ENCODE measurements at regions not wholly inside any gene's neighbourhood (a gene's known extent, or its start where the extent isn't known, plus 50 kb on each side); places are given as distances from the start of the nearest gene placed in this dataset.

GRCh38 chr16:66193543-66194229 lies 172.8 kb upstream of the CDH5 start:
- DNase-seq, result no peak
- Mint-ChIP-seq H3K4me3 (no peak overlapping the region), H3K4me1 (ENCODE audit: low read depth) (peaks cover 20% of the 10 kb centered on the region), H3K27me3 (ENCODE audit: insufficient read depth) (peaks cover 20% of the 10 kb centered on the region), H3K9me3 (no peaks in the 10 kb centered on the region), H3K27ac (no peak overlapping the region), H3K36me3 (ENCODE audit: low read depth) (no peaks in the 10 kb centered on the region)
- TF ChIP-seq, protein P1, sequence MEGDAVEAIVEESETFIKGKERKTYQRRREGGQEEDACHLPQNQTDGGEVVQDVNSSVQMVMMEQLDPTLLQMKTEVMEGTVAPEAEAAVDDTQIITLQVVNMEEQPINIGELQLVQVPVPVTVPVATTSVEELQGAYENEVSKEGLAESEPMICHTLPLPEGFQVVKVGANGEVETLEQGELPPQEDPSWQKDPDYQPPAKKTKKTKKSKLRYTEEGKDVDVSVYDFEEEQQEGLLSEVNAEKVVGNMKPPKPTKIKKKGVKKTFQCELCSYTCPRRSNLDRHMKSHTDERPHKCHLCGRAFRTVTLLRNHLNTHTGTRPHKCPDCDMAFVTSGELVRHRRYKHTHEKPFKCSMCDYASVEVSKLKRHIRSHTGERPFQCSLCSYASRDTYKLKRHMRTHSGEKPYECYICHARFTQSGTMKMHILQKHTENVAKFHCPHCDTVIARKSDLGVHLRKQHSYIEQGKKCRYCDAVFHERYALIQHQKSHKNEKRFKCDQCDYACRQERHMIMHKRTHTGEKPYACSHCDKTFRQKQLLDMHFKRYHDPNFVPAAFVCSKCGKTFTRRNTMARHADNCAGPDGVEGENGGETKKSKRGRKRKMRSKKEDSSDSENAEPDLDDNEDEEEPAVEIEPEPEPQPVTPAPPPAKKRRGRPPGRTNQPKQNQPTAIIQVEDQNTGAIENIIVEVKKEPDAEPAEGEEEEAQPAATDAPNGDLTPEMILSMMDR (IDR thresholded peaks at IDR 0.05), result no peak

DNA sequence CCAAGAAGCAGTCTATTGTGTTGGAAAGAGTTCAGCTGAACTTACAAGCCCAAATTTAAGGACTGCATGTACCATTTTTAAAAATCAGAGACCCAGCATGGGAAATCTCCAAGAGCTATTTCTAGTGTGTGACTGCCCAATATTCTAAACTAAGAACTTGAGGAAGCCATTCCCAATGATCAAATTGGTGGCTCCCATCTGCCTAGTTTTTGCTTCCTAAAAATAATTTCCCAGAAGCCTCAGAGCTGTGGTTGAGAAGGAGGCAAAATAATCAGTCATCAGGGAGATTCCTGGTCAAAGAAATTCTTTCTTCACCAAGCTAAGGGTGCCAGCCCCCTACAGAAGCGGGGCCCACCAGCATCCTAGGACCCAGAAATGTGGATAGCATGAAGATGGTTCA lies 176.1 kb upstream of the CDH5 start:
- H3K27ac Mint-ChIP-seq, result no peak overlapping the region
- H3K27me3 Mint-ChIP-seq (ENCODE audit: insufficient read depth), result peaks cover 13% of the 10 kb centered on the region; the same call in 1 of the 2 replicates
- H3K4me3 Mint-ChIP-seq, result no peak overlapping the region
- H3K9me3 Mint-ChIP-seq, result no peaks in the 10 kb centered on the region
- TF ChIP-seq, protein P1 (IDR thresholded peaks at IDR 0.05), result no peak
- H3K4me1 Mint-ChIP-seq (ENCODE audit: low read depth), result peaks cover 21% of the 10 kb centered on the region
- H3K36me3 Mint-ChIP-seq (ENCODE audit: low read depth), result no peaks in the 10 kb centered on the region
- no peak for DNase-seq

- no peak overlapping the region for H3K27ac Mint-ChIP-seq
- no peaks in the 10 kb centered on the region for H3K36me3 Mint-ChIP-seq (ENCODE audit: low read depth)
These were observed 176.5 kb upstream of the CDH5 start for GRCh38 chr16:66189951-66190350.

GRCh38 chr16:66188917-66189725 lies 177.4 kb upstream of the CDH5 start:
- H3K4me3 Mint-ChIP-seq, result no peak overlapping the region
- H3K36me3 Mint-ChIP-seq (ENCODE audit: low read depth), result no peaks in the 10 kb centered on the region
- TF ChIP-seq, protein P1 (IDR thresholded peaks at IDR 0.05), result no peak
- peaks cover 13% of the 10 kb centered on the region; the same call in 1 of the 2 replicates for H3K27me3 Mint-ChIP-seq (ENCODE audit: insufficient read depth)
- DNase-seq, result no peak
- peaks cover 21% of the 10 kb centered on the region for H3K4me1 Mint-ChIP-seq (ENCODE audit: low read depth)
- H3K9me3 Mint-ChIP-seq, result no peaks in the 10 kb centered on the region
- no peak overlapping the region for H3K27ac Mint-ChIP-seq

More at GRCh38 chr16:66189951-66190350, 176.5 kb upstream of the CDH5 start:
- Mint-ChIP-seq H3K9me3 (no peaks in the 10 kb centered on the region), H3K27me3 (ENCODE audit: insufficient read depth) (peaks cover 13% of the 10 kb centered on the region; the same call in 1 of the 2 replicates), H3K4me3 (no peak overlapping the region), H3K4me1 (ENCODE audit: low read depth) (peaks cover 21% of the 10 kb centered on the region)
- TF ChIP-seq, protein P1 (IDR thresholded peaks at IDR 0.05), result no peak
- peak; percentile 45 for DNase-seq

DNA sequence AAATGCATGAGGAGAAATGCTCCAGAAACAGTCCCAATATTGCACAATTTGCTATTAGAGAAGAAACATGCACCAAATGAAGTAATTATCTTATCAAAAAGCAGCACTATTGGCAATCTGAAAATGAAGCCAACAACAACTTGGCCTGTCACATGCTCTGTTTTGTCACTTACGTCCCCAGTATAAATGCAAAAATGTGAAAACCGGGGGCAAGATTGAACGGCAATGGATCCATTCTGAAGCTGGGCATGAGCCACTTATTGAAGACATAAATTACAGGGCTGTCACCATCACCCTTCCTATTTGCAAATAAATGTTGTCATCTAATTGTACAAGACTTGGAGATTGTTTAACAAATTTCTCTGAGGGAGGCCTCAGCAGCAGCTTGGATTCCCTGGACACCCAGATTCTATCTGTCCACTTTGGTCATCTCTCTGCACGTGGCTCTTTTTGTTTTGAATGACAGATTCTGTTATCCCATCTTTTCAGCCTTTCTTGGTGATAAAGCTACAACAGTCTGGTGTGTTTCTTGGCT lies 180.2 kb upstream of the CDH5 start:
- DNase-seq, result no peak
- TF ChIP-seq, protein P1 (IDR thresholded peaks at IDR 0.05), result no peak
- Mint-ChIP-seq H3K36me3 (ENCODE audit: low read depth) (no peaks in the 10 kb centered on the region), H3K27ac (no peak overlapping the region), H3K4me3 (no peak overlapping the region), H3K9me3 (no peaks in the 10 kb centered on the region), H3K27me3 (ENCODE audit: insufficient read depth) (peaks cover 16% of the 10 kb centered on the region), H3K4me1 (ENCODE audit: low read depth) (peaks cover 21% of the 10 kb centered on the region)
